HL-60 (cell line): ENCODE measurements at regions not wholly inside any gene's neighbourhood (a gene's known extent, or its start where the extent isn't known, plus 50 kb on each side); places are given as distances from the start of the nearest gene placed in this dataset.

Experiments
- CTCF ChIP-seq: IDR thresholded peaks from one replicate; pipeline ENCODE4 v1.5.1; 2011; ENCODE audit warnings: low read length, control low read depth, inconsistent platforms; ENCODE audit not compliant: insufficient read depth
- GABPA ChIP-seq: IDR thresholded peaks from 2 replicates; pipeline ENCODE4 v1.6.1; 2012; ENCODE audit warnings: low read depth
- POLR2AphosphoS5 ChIP-seq: IDR thresholded peaks from 2 replicates; pipeline ENCODE4 v1.6.1; 2012; ENCODE audit warnings: low read depth
- REST ChIP-seq: IDR thresholded peaks from 2 replicates; pipeline ENCODE4 v1.6.1; 2012; ENCODE audit warnings: low read depth; ENCODE audit not compliant: insufficient replicate concordance
- SPI1 ChIP-seq: IDR thresholded peaks from 2 replicates; pipeline ENCODE4 v1.6.1; 2012; ENCODE audit warnings: low read depth, mild to moderate bottlenecking, borderline replicate concordance

- TF ChIP-seq REST = no peak
- no peak for TF ChIP-seq CTCF
- no peak for TF ChIP-seq POLR2AphosphoS5
- no peak for TF ChIP-seq SPI1
- no peak for TF ChIP-seq GABPA
These were observed 65.1 kb upstream of the FBRSL1 start for GRCh38 chr12:132424811-132425210.
